Astrocyte (in vitro differentiated cells and primary cell): ENCODE measurements at regions not wholly inside any gene's neighbourhood (a gene's known extent, or its start where the extent isn't known, plus 50 kb on each side); places are given as distances from the start of the nearest gene placed in this dataset.

Experiments used
- CTCF ChIP-seq: IDR thresholded peaks from 2 replicates; pipeline ENCODE4 v1.5.1; 2011; ENCODE audit warnings: low read depth, mild to moderate bottlenecking, inconsistent platforms, low read length, moderate library complexity; ENCODE audit not compliant: insufficient read depth
- EZH2 ChIP-seq: IDR thresholded peaks from 2 replicates; pipeline ENCODE4 v1.6.1; 2012; ENCODE audit warnings: mild to moderate bottlenecking, low read length, inconsistent platforms; ENCODE audit not compliant: insufficient read depth

GRCh38 chr3:159733194-159733860 is 255.3 kb upstream of the IL12A start:
- TF ChIP-seq CTCF (no peak), EZH2 (no peak)
